SW 1271 (cell line): ENCODE measurements at regions not wholly inside any gene's neighbourhood (a gene's known extent, or its start where the extent isn't known, plus 50 kb on each side); places are given as distances from the start of the nearest gene placed in this dataset.

ENCODE experiments used
- DNase-seq, 2 experiments: peaks; one replicate each; lab custom pipeline; 2025; lab: John Stamatoyannopoulos, UW

- peak in 1 of 2 experiments; percentile 2 for DNase-seq
These were observed 52.8 kb upstream of the DCC start for GRCh38 chr18:52287151-52287550.

GRCh38 chr18:52288403-52289004 is 51.5 kb upstream of the DCC start:
- peak in 1 of 2 experiments; percentile 0 for DNase-seq

DNA sequence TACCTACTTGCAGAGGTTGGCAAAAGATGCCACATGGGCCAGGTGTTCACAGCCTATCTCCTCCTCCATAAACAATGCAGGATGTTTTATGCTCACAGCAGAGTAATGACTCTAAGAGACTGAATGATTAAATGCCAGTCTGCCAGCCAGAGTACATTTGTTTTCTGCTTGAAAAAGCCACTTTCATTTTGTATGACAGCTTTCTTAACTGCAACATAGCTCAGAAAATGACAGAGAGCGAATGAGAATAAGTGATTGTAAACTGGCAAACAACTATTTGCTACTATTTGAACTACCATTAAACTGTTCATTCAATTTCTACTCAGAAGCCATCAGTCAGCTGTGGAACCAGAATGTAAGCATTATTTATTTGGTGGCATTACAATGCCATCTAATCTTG is 50.6 kb upstream of the DCC start:
- no peak for DNase-seq
